B cell (primary cell): ENCODE measurements at regions not wholly inside any gene's neighbourhood (a gene's known extent, or its start where the extent isn't known, plus 50 kb on each side); places are given as distances from the start of the nearest gene placed in this dataset.
"Not testable (repeated sequence)": the region's sequence is repeated elsewhere in the genome, so short reads cannot be mapped to it uniquely, and the experiment has no call there.

Experiments
- ATAC-seq: fragments of 200-7000 bp; cut with Tn5 transposase; one replicate; pipeline ENCODE4 v1.10.0; 2021; ENCODE audit warnings: low read depth, mild to moderate bottlenecking, moderate number of reproducible peaks, moderate library complexity
- CTCF ChIA-PET: fragments of 350-600 bp; sonication (Branson Sonifier 250); formaldehyde crosslinking; loops from one replicate; lab custom pipeline; 2021; ENCODE audit warnings: antibody characterized with exemption, inconsistent platforms; lab: Charles Lee
- POLR2A ChIA-PET: fragments of 350-600 bp; sonication (Branson Sonifier 250); formaldehyde crosslinking; loops from one replicate; lab custom pipeline; 2021; ENCODE audit warnings: antibody characterized with exemption; lab: Charles Lee
- DNase-seq: peaks from one replicate; pipeline ENCODE4 v3.0.0; 2013
- H2AFZ ChIP-seq: 2 replicates; pipeline ENCODE4 v1.6.1; 2012; ENCODE audit warnings: mild to moderate bottlenecking, low read depth, low read length; ENCODE audit not compliant: insufficient read depth, poor library complexity, severe bottlenecking
- H3K27ac ChIP-seq, 2 donors: 1 replicate in 1 of 2; 2 replicates in 1 of 2; pipeline ENCODE4 v1.5.1; 2012 to 2013; ENCODE audit warnings: low read length in 2 of 2, mild to moderate bottlenecking in 2 of 2, moderate library complexity in 1 of 2
- H3K27me3 ChIP-seq, 4 experiments: fragments of 200-600 bp in 1 of 4; sonication (generic) in 1 of 4; replicated peaks in 1 of 4; 1 replicate in 2 of 4; 2 replicates in 2 of 4; pipeline versions ENCODE4 v1.6.1 to v1.7.0; 2013 to 2016; ENCODE audit warnings: low read length in 3 of 4, mild to moderate bottlenecking in 2 of 4, mixed read lengths in 1 of 4, moderate library complexity in 1 of 4; ENCODE audit not compliant: insufficient read depth in 4 of 4, control insufficient read depth in 3 of 4; ENCODE audit errors: control extremely low read depth in 1 of 4
- H3K36me3 ChIP-seq, 2 experiments: replicated peaks in 1 of 2; 1 replicate in 1 of 2; 2 replicates in 1 of 2; pipeline versions ENCODE4 v1.6.1 to v1.7.1; 2013; ENCODE audit warnings: low read length in 1 of 2; ENCODE audit not compliant: insufficient read depth in 2 of 2, control insufficient read depth in 1 of 2; ENCODE audit errors: control extremely low read depth in 1 of 2, extremely low read depth in 1 of 2
- H3K4me1 ChIP-seq, 2 donors: fragments of 200-600 bp in 1 of 2; sonication (generic) in 1 of 2; 1 replicate in 1 of 2; 2 replicates in 1 of 2; pipeline versions ENCODE4 v1.5.1 to v1.6.1; 2013 to 2017; ENCODE audit warnings: low read length in 2 of 2; ENCODE audit not compliant: control insufficient read depth in 2 of 2, insufficient read depth in 2 of 2
- H3K4me2 ChIP-seq: replicated peaks from 2 replicates; pipeline ENCODE3; 2012; ENCODE audit warnings: mild to moderate bottlenecking, low read depth, low read length; ENCODE audit not compliant: poor library complexity, severe bottlenecking
- H3K4me3 ChIP-seq, 5 experiments: fragments of 200-600 bp in 1 of 5; sonication (generic) in 1 of 5; 1 replicate in 3 of 5; 2 replicates in 2 of 5; pipeline versions ENCODE4 v1.5.1 to v1.7.0; 2011 to 2016; ENCODE audit warnings: low read length in 4 of 5, mild to moderate bottlenecking in 4 of 5, low read depth in 2 of 5, control low read depth in 1 of 5, moderate library complexity in 1 of 5; ENCODE audit not compliant: insufficient read depth in 1 of 5; ENCODE audit errors: control extremely low read depth in 1 of 5, extremely low read depth in 1 of 5
- H3K79me2 ChIP-seq: fragments of 200-600 bp; sonication (generic); one replicate; pipeline ENCODE4 v1.6.0; 2016; ENCODE audit warnings: low read length; ENCODE audit not compliant: control insufficient read depth, insufficient read depth
- H3K9ac ChIP-seq: fragments of 200-600 bp; sonication (generic); 2 replicates; pipeline ENCODE4 v1.6.1; 2017; ENCODE audit warnings: mild to moderate bottlenecking, low read length, moderate library complexity
- H3K9me3 ChIP-seq, 3 donors: one replicate each; pipeline versions ENCODE4 v1.6.1 to v1.7.1; 2013; ENCODE audit warnings: low read length in 2 of 3; ENCODE audit not compliant: control insufficient read depth in 2 of 3, insufficient read depth in 1 of 3; ENCODE audit errors: control extremely low read depth in 1 of 3
- H4K20me1 ChIP-seq: 2 replicates; pipeline ENCODE4 v1.6.0; 2012; ENCODE audit warnings: mild to moderate bottlenecking, low read length; ENCODE audit not compliant: insufficient read depth, control insufficient read depth, poor library complexity, severe bottlenecking
- H3K27ac Mint-ChIP-seq: one replicate; pipeline ENCODE4 v1.8.0; 2021; ENCODE audit warnings: mixed read lengths
- H3K27me3 Mint-ChIP-seq: one replicate; pipeline ENCODE4 v1.8.0; 2021; ENCODE audit warnings: mixed read lengths
- H3K4me1 Mint-ChIP-seq: one replicate; pipeline ENCODE4 v1.8.0; 2021; ENCODE audit warnings: mixed read lengths
- H3K4me3 Mint-ChIP-seq: one replicate; pipeline ENCODE4 v1.8.0; 2021; ENCODE audit warnings: mixed read lengths
- H3K9me3 Mint-ChIP-seq: one replicate; pipeline ENCODE4 v1.8.0; 2022; ENCODE audit warnings: mixed read lengths; ENCODE audit not compliant: insufficient read depth
- EZH2 ChIP-seq: IDR thresholded peaks from 2 replicates; pipeline ENCODE4 v1.6.1; 2012; ENCODE audit warnings: borderline replicate concordance, low read depth, mild to moderate bottlenecking, moderate library complexity, low read length; ENCODE audit not compliant: insufficient read depth, poor library complexity, severe bottlenecking
- WGBS: methylation state at CpG from one replicate; pipeline ENCODE4 v1.1.5; 2013; ENCODE audit warnings: missing lambda C conversion rate; ENCODE audit not compliant: insufficient coverage; 5-methylcytosine and 5-hydroxymethylcytosine counted together
- intact Hi-C: fragments of 100-400 bp; cut with micrococcal nuclease; formaldehyde crosslinking; loops from one replicate; pipeline ENCODE4 v1.10.0; 2022
- TF ChIP-seq, protein P1 (sequence below): fragments of 200-600 bp; IDR thresholded peaks from one replicate; pipeline ENCODE4 v1.8.0; 2022; ENCODE audit warnings: antibody characterized with exemption, mild to moderate bottlenecking

DNA sequence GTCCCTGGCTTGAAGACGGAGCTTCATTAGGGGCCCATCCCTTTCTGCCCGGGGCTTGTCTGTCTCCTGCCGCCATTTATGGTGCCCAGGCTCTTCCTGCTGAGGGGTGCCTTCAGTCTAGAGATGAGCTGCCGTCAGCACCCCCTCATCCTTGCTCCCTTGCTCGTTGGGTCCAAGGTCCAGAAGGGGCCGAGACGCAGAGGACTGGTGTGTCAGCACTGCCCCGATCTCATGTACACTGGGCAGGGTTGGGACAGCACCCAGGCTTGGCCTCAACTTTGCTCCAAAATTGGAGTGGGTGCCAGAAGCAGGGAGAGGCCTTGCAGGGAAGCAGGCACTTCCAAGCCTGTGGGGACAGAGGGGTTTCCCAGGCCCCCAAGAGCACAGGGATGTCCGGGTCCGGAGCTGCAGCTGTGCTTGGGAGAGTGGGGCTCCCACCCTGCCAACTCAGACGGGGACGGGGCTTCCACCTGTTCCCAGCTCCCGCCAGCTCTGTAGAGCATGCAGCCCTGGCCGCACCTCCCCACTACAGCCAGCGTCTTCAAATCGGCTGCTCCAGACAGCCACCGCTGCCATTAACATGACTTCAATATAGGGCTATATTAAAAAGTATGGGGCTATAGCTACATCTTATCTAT lies 488.8 kb downstream of the TENT5A start:
- ChIA-PET POLR2A (no interaction called here), CTCF (no interaction called here)
- Histone ChIP-seq H3K9ac (no peak overlapping the region), H3K4me2 (no peak overlapping the region), H3K36me3 (no peaks in the 10 kb centered on the region), H3K27me3 (no peaks in the 10 kb centered on the region), H3K79me2 (no peaks in the 10 kb centered on the region), H2AFZ (no peak overlapping the region), H3K27ac (no peak overlapping the region), H4K20me1 (no peaks in the 10 kb centered on the region), H3K4me1 (no peaks in the 10 kb centered on the region), H3K4me3 (no peak overlapping the region), H3K9me3 (peaks cover 0 to 14% (median 0%) of the 10 kb centered on the region in 3 donors)
- no peaks in the 10 kb centered on the region for H3K27me3 Mint-ChIP-seq
- ATAC-seq (no peak), DNase-seq (no peak)
- no peak for TF ChIP-seq EZH2
- TF ChIP-seq, protein P1, sequence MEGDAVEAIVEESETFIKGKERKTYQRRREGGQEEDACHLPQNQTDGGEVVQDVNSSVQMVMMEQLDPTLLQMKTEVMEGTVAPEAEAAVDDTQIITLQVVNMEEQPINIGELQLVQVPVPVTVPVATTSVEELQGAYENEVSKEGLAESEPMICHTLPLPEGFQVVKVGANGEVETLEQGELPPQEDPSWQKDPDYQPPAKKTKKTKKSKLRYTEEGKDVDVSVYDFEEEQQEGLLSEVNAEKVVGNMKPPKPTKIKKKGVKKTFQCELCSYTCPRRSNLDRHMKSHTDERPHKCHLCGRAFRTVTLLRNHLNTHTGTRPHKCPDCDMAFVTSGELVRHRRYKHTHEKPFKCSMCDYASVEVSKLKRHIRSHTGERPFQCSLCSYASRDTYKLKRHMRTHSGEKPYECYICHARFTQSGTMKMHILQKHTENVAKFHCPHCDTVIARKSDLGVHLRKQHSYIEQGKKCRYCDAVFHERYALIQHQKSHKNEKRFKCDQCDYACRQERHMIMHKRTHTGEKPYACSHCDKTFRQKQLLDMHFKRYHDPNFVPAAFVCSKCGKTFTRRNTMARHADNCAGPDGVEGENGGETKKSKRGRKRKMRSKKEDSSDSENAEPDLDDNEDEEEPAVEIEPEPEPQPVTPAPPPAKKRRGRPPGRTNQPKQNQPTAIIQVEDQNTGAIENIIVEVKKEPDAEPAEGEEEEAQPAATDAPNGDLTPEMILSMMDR = no peak
- no peaks in the 10 kb centered on the region for H3K4me1 Mint-ChIP-seq
- no peak overlapping the region for H3K4me3 Mint-ChIP-seq
- 84% methylated on average over 12 of the region's 17 CpGs for WGBS
- H3K27ac Mint-ChIP-seq = no peak overlapping the region
- intact Hi-C loops = no loop called here
- H3K9me3 Mint-ChIP-seq = no peaks in the 10 kb centered on the region

DNA sequence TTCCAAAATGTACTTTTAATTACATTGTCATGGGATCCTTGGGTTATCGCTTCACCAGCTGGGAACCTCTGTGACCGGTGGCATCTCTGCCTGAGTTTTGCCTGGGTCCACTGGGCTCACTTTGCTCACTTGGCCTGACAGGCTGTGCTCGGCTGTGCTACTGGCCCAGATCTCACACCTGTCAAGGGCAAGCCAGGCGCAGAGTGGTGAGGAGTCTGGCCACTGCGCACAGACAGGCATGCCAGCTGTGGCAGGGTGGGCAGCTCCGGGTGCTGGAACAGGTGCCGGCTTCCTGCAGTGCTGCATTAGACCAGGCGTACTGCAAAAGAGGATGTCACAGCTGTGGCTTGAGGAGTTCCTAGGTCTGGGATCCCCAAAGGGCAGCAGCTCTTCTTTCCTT lies 489.8 kb downstream of the TENT5A start:
- POLR2A ChIA-PET = no interaction called here

DNA sequence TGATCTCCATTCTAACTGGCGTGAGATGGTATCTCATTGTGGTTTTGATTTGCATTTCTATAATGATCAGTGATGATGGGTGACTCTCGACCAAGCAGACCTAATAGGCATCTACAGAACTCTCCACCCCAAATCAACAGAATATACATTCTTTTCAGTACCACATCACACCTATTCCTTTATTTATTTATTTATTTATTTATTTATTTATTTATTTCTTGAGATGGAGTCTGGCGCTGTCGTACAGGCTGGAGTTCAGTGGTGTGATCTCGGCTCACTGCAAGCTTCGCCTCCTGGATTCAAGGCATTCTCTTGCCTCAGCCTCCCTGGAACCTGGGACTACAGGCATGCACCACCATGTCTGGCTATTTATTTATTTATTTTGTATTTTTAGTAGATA lies 496.3 kb downstream of the TENT5A start:
- H3K4me2 ChIP-seq, H3K9me3 Mint-ChIP-seq, H2AFZ ChIP-seq, H3K79me2 ChIP-seq, H3K4me3 ChIP-seq, H3K4me1 ChIP-seq, H3K4me3 Mint-ChIP-seq, H3K9ac ChIP-seq, H4K20me1 ChIP-seq, H3K27me3 ChIP-seq, H3K27ac ChIP-seq, intact Hi-C loops, DNase-seq, H3K36me3 ChIP-seq, POLR2A ChIA-PET, ATAC-seq, H3K4me1 Mint-ChIP-seq, H3K27me3 Mint-ChIP-seq, H3K9me3 ChIP-seq, H3K27ac Mint-ChIP-seq, CTCF ChIA-PET: not testable (repeated sequence)
- WGBS = no CpG with 5 or more reads among the region's 6 CpGs

More for the DNA sequence above, 489.8 kb downstream of the TENT5A start:
- CTCF ChIA-PET = no interaction called here
- WGBS = 95% methylated on average over 8 of the region's 8 CpGs
- no peaks in the 10 kb centered on the region for H4K20me1 ChIP-seq
- no peaks in the 10 kb centered on the region for H3K4me1 ChIP-seq
- H3K27ac ChIP-seq = no peak overlapping the region
- Mint-ChIP-seq H3K4me1 (no peaks in the 10 kb centered on the region), H3K4me3 (no peak overlapping the region), H3K9me3 (no peaks in the 10 kb centered on the region), H3K27me3 (no peaks in the 10 kb centered on the region), H3K27ac (no peak overlapping the region)
- H3K4me3 ChIP-seq = no peak overlapping the region
- no peaks in the 10 kb centered on the region for H3K27me3 ChIP-seq
- ATAC-seq (no peak), DNase-seq (no peak)
- TF ChIP-seq EZH2 = no peak
- TF ChIP-seq, protein P1 = no peak
- H3K36me3 ChIP-seq = no peaks in the 10 kb centered on the region
- no peaks in the 10 kb centered on the region for H3K79me2 ChIP-seq
- H3K9ac ChIP-seq = no peak overlapping the region
- H3K4me2 ChIP-seq = no peak overlapping the region
- H3K9me3 ChIP-seq = peaks cover 0 to 14% (median 0%) of the 10 kb centered on the region in 3 donors
- intact Hi-C loops = no loop called here
- H2AFZ ChIP-seq = no peak overlapping the region
